AG20443 (cell line): ENCODE measurements at regions not wholly inside any gene's neighbourhood (a gene's known extent, or its start where the extent isn't known, plus 50 kb on each side); places are given as distances from the start of the nearest gene placed in this dataset.

Experiments used
- DNase-seq: peaks from one replicate; pipeline ENCODE4 v3.0.0; 2012; ENCODE audit warnings: low spot score, mixed read lengths

- no peak for DNase-seq
Measured at GRCh38 chr7:136034132-136034531, 57.0 kb upstream of the MTPN start.

DNA sequence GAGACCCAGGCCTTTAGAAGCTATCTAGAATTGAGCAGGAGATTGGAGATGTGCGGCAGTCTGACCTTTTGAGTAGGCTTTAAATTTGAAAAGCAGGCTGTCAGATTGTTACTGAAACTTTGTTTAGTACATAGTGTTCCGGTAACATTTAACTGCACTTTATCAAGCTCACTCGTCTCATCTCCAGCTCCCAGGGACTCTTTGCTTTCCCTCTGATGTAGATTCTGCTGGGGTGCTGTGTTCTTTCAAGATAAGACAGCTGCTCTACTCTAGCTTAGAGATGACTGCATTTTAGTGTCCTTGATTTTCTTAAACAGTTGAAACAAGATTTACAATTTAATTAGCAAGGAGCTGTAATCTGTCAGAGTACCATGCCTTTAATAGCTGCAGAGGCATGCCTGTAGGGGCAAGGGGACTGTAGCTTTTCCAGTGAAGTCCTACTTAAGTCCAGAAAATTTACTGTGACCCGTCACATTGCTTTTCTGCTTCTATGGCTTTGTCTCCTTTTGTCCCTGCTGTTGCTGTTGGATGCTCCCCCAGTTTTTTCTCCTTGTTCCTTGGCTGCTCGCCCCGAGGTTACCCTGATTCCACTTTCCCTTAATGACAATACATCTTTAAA is 56.4 kb upstream of the MTPN start:
- DNase-seq: no peak

DNA sequence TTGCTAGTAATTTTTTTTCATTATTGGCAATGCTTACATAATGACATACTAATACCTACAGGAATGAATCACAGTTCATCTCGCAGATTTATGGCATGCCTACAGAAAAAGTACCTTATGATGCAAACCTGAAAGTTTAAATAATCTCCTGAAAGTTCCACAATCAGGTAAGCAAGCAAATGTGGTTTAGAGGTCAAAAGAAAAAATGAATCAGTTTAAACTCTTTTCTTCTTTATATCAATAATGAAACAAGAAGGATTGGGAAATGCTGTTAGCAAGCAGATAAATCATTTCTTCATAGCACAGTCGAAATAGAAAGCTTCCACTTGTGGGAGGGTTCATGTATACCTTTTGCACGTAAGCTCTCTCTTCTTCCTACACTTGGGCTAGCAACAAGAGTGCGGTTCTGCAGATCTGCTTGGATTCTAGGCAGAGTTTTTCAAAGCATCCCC is 53.7 kb upstream of the MTPN start:
- DNase-seq: no peak

- no peak for DNase-seq
Measured at GRCh38 chr7:136030330-136030729, 53.2 kb upstream of the MTPN start.

- DNase-seq: no peak
Measured at GRCh38 chr7:136027160-136027559, 50.0 kb upstream of the MTPN start.
